HUDEP-2 (cell line): ENCODE measurements at regions not wholly inside any gene's neighbourhood (a gene's known extent, or its start where the extent isn't known, plus 50 kb on each side); places are given as distances from the start of the nearest gene placed in this dataset.

Experiments used
- DNase-seq, 76 experiments: peaks; one replicate each; lab custom pipeline; 2025; ENCODE audit not compliant: unreplicated experiment in 76 of 76; lab: John Stamatoyannopoulos, UW

DNA sequence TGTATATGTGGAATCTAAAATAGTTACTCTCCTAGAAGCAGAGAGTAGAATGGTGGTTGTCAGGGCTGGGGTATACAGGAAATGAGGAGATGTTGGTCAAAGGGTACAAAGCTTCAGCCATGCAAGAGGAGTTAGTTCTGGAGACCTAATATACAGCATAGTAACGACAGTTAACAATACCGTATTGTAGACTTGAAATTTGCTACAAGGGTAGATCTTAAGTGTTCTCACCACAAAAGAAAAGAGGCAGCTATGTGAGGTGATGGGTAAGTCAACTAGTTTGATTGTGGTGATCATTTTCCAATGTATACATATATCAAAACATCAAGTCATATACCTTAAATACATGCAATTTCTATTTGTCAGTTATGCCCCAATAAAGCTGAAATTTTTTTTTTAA, 98.2 kb upstream of the CYP1B1 start:
- no peak for DNase-seq

GRCh38 chr2:38173683-38174082, 97.7 kb upstream of the CYP1B1 start:
- DNase-seq = no peak

- no peak for DNase-seq
Measured at GRCh38 chr2:38171208-38171855, 95.4 kb upstream of the CYP1B1 start.

GRCh38 chr2:38170733-38171132, 94.8 kb upstream of the CYP1B1 start:
- no peak for DNase-seq

- DNase-seq = no peak
Measured at GRCh38 chr2:38170067-38170466, 94.1 kb upstream of the CYP1B1 start.

GRCh38 chr2:38168710-38169480, 92.9 kb upstream of the CYP1B1 start:
- no peak for DNase-seq

DNA sequence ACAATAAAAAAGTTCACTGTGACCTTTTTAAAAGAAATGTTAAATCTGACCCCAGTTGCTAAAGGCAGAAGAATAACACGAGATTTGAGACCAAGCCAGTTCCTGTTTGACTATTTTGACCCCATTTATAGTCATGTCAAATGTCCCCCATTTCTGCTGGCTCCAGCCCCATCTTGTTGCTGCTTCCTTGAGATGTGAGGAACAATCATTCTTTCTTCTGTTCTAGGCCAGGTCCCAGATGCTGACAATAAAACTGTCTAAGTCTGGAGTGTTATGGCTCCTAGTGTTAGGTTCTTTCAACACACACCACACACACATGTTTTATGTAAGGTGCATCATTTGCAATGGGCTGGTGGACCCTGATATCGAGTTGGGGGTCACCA, 92.0 kb upstream of the CYP1B1 start:
- no peak for DNase-seq

DNA sequence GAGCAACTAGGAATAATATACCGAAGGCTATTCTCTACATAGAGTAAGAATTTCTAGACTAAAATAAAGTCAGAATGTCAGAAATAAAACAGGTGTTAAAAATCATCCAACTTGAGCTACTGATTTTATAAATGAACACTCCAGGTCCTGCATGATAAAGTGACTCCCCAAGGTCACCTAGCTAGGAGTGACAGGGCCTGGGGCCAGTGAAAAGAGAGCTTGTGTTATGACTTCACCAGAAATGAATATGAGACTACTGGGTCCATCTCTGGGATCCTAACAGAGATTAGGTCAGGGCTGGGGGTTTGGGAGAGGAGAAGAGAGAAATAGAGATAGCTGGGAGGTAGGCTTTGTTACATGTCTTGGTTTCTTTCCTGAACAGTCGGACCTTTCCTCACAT, 89.7 kb upstream of the CYP1B1 start:
- no peak for DNase-seq

GRCh38 chr2:38164881-38165280, 88.9 kb upstream of the CYP1B1 start:
- DNase-seq = no peak

- DNase-seq = no peak
Measured at GRCh38 chr2:38163579-38163978, 87.6 kb upstream of the CYP1B1 start.

DNA sequence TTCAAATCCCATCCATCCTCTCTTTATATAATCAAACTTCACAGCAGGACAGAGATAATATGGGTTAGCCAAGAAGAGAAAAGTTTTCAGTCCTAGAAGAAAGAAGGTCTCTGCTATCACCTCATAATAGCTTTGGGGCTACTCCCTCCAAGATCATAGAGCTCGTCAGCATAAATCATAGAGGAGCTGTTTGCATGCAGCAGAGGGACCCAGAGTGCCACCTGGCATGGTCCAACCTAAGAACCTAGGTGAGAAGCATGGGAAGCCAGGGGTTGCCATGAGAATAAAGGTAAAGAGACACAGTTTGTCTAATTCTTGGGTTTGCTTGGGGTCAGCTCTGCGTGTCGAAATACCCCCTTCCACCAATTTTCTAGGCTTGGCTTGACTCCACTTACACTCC, 87.1 kb upstream of the CYP1B1 start:
- DNase-seq = no peak

DNA sequence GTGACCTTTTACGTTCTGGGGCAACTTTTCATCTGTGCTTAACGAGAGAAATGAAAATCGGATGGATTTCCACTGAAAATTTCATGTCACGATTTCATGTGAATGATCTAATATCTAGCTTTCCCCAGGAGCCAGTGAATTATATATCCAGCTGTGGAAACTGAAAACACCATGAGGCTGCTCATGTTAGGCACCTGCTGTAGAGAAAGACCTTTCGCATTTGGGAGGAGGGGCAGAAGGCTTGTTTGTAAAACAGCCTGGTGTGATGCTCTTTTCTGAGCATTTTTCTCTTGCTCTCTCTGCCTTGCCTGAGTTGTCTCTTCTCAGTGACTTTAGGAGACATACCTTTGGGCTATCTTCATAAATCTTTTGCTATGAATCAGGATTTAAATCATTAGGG, 84.6 kb upstream of the CYP1B1 start:
- DNase-seq = no peak

- DNase-seq = no peak
Measured at GRCh38 chr2:38159597-38159996, 83.6 kb upstream of the CYP1B1 start.

DNA sequence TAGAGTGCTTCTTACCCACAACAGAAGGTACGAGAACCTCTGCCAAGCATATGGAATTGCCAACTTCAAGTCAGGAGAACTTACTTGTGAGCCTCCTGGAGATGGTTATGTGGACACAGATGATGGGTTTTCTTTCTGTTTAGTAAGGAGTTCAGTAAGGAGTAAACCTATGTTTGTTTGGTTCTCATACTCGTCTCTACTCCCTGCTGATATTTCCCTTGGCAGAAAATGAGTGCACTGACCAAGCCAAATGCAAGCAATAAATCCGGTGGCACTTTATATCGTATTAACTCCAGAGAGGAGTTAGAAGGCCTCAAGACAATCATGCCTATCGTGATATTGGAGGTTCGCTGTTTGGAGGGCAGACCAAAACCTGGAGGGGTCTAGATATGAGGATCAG, 83.2 kb upstream of the CYP1B1 start:
- no peak for DNase-seq

DNA sequence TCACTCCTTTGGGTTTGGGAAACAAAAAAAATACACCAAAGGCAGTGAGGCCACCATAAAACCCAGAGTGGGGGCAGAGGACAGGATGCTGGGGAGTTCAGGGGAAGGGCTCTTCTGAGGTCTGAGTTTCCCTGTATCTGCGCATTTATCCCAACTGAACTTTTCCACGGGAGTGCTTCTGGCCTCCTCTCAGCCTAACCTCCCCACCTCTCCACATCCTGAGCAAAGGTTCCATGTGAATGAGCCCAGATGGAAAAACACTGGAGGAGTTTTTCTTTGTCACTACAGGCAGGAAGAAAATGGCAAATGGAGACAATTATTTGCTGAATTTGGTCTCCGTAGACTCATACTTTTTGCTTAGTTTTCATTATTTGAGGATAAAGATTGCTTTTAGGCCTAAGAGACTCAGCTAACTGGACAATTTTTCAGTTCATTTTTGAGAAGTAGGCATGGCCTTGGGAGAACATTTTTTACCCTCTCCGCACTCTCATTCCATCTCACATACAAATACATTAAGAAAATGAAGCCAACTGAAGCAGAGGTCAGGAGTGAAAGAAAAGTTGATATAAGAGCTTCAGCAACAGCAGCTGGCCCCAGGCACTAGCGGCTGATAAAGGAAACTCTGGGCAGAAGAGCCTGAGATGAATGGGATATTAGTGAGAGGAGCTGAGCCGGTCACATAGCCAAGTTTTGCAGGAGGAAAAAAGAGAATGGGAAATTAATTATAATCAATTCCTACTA, 82.6 kb upstream of the CYP1B1 start:
- no peak for DNase-seq

GRCh38 chr2:38156436-38156835, 80.5 kb upstream of the CYP1B1 start:
- DNase-seq = peak in 5 of 76 experiments; percentile 3 to 38 (median 8)

- DNase-seq = no peak
Measured at GRCh38 chr2:38155015-38155414, 79.1 kb upstream of the CYP1B1 start.

DNA sequence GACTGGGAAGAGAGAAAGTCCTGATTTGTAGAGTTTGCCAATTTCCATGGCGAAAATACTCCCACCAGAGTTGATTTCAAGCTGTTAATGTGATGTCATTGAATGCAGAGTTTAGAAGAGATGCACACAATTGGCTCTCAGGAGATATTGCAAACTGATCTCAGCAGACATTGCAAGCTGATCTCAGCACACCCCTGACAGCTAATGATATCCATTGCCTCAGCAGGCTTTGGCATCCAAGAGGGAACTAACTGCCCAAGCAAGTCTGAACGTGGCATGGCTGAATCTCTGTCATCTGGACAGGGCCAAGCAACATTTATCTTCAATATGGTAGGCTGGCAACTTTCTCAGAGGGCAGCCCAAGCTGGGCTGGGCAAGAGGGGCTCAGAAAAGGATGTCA, 78.4 kb upstream of the CYP1B1 start:
- no peak for DNase-seq

GRCh38 chr2:38153476-38154135, 77.7 kb upstream of the CYP1B1 start:
- DNase-seq = peak in 38 of 76 experiments; percentile 2 to 72 (median 22)

GRCh38 chr2:38152913-38153312, 77.0 kb upstream of the CYP1B1 start:
- no peak for DNase-seq

DNA sequence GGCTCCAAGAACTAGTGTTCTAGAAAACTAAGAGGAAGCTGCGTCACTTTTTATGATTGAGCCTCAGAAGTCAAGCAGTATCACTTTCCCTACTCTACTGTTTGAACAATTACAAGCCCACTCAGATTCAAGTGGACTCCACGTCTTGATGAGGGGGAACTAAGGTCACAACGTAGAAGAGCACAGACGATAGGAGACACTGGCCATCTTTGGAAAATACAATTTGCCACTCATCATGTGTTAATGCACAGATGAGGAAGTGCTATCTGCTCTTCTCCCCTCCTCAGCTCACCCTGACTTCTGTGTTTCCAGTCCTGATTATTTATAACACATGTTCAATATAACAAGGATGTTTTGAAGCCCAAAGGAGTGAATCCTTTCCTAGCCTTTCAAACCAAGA, 76.1 kb upstream of the CYP1B1 start:
- DNase-seq = no peak
